ENCODE measurements at regions not wholly inside any gene's neighbourhood (a gene's known extent, or its start where the extent isn't known, plus 50 kb on each side); places are given as distances from the start of the nearest gene placed in this dataset.

GRCh38 chr18:67875060-67875459 lies 358.5 kb upstream of the DSEL start:
- CTCF ChIA-PET: no interaction called here
- Mint-ChIP-seq H3K27me3 (no peaks in the 10 kb centered on the region), H3K9me3 (no peaks in the 10 kb centered on the region), H3K4me3 (no peak overlapping the region), H3K27ac (no peak overlapping the region), H3K36me3 (ENCODE audit: low read depth) (no peaks in the 10 kb centered on the region), H3K4me1 (no peaks in the 10 kb centered on the region)
- ATAC-seq (ENCODE audit: low read depth): no peak
- intact Hi-C loops (cut with micrococcal nuclease): no loop called here
- no peak for TF ChIP-seq CTCF (IDR thresholded peaks at IDR 0.05)
- DNase-seq: no peak
- POLR2A ChIA-PET: no interaction called here

- H3K4me3 Mint-ChIP-seq: no peak overlapping the region
- TF ChIP-seq CTCF (IDR thresholded peaks at IDR 0.05): no peak
- H3K27me3 Mint-ChIP-seq: no peaks in the 10 kb centered on the region
- intact Hi-C loops (cut with micrococcal nuclease): no loop called here
- H3K27ac Mint-ChIP-seq: no peak overlapping the region
- ATAC-seq (ENCODE audit: low read depth) (no peak), DNase-seq (no peak)
- ChIA-PET CTCF (no interaction called here), POLR2A (no interaction called here)
- no peaks in the 10 kb centered on the region for H3K9me3 Mint-ChIP-seq
- no peaks in the 10 kb centered on the region for H3K36me3 Mint-ChIP-seq (ENCODE audit: low read depth)
- H3K4me1 Mint-ChIP-seq: no peaks in the 10 kb centered on the region
Measured at GRCh38 chr18:67865400-67865799, 348.9 kb upstream of the DSEL start.

- intact Hi-C loops (cut with micrococcal nuclease): no loop called here
Measured at GRCh38 chr18:67864677-67865340, 348.3 kb upstream of the DSEL start.

GRCh38 chr18:67862069-67862468 lies 345.5 kb upstream of the DSEL start:
- TF ChIP-seq CTCF (IDR thresholded peaks at IDR 0.05): no peak
- Mint-ChIP-seq H3K4me3 (no peak overlapping the region), H3K36me3 (ENCODE audit: low read depth) (no peaks in the 10 kb centered on the region), H3K27me3 (no peaks in the 10 kb centered on the region), H3K27ac (no peak overlapping the region), H3K9me3 (no peaks in the 10 kb centered on the region), H3K4me1 (no peaks in the 10 kb centered on the region)
- intact Hi-C loops (cut with micrococcal nuclease): no loop called here
- ChIA-PET POLR2A (no interaction called here), CTCF (no interaction called here)
- no peak for DNase-seq
- no peak for ATAC-seq (ENCODE audit: low read depth)

More at GRCh38 chr18:67864677-67865340, 348.3 kb upstream of the DSEL start:
- H3K4me3 Mint-ChIP-seq: no peak overlapping the region
- POLR2A ChIA-PET: no interaction called here
- no peaks in the 10 kb centered on the region for H3K27me3 Mint-ChIP-seq
- CTCF ChIA-PET: no interaction called here
- H3K27ac Mint-ChIP-seq: no peak overlapping the region
- DNase-seq (no peak), ATAC-seq (ENCODE audit: low read depth) (no peak)
- no peaks in the 10 kb centered on the region for H3K9me3 Mint-ChIP-seq
- no peak for TF ChIP-seq CTCF (IDR thresholded peaks at IDR 0.05)
- no peaks in the 10 kb centered on the region for H3K36me3 Mint-ChIP-seq (ENCODE audit: low read depth)
- H3K4me1 Mint-ChIP-seq: no peaks in the 10 kb centered on the region

GRCh38 chr18:67854340-67854739 lies 337.8 kb upstream of the DSEL start:
- Mint-ChIP-seq H3K4me3 (no peak overlapping the region), H3K36me3 (ENCODE audit: low read depth) (no peaks in the 10 kb centered on the region), H3K27me3 (no peaks in the 10 kb centered on the region), H3K4me1 (no peaks in the 10 kb centered on the region), H3K27ac (no peak overlapping the region), H3K9me3 (no peaks in the 10 kb centered on the region)
- intact Hi-C loops (cut with micrococcal nuclease): no loop called here
- ATAC-seq (ENCODE audit: low read depth) (no peak), DNase-seq (no peak)
- ChIA-PET POLR2A (no interaction called here), CTCF (no interaction called here)
- TF ChIP-seq CTCF (IDR thresholded peaks at IDR 0.05): no peak
